Esophagus muscularis mucosa (tissue), 4 donors: ENCODE measurements at regions not wholly inside any gene's neighbourhood (a gene's known extent, or its start where the extent isn't known, plus 50 kb on each side); places are given as distances from the start of the nearest gene placed in this dataset.

ENCODE experiments used
- EP300 ChIP-seq: sonication (generic); formaldehyde crosslinking; IDR thresholded peaks from one replicate; pipeline ENCODE4 v1.6.1; 2017; ENCODE audit warnings: antibody characterized with exemption
- POLR2A ChIP-seq: fragments of 450-650 bp; IDR thresholded peaks from one replicate; pipeline ENCODE4 v1.6.1; 2017; ENCODE audit warnings: antibody characterized with exemption, moderate library complexity, mild to moderate bottlenecking, low read depth
- POLR2AphosphoS5 ChIP-seq, 2 donors: sonication (generic); formaldehyde crosslinking; IDR thresholded peaks; one replicate each; pipeline ENCODE4 v1.6.1; 2017; ENCODE audit warnings: antibody characterized with exemption in 2 of 2
- TF ChIP-seq, protein P1 (sequence below), 3 experiments: fragments of 200-600 bp in 2 of 3; fragments of 450-650 bp in 1 of 3; sonication (generic) in 2 of 3; IDR thresholded peaks; one replicate each; pipeline ENCODE4 v1.5.1; 2017 to 2019; ENCODE audit warnings: antibody characterized with exemption in 3 of 3, mild to moderate bottlenecking in 2 of 3, moderate library complexity in 1 of 3

DNA sequence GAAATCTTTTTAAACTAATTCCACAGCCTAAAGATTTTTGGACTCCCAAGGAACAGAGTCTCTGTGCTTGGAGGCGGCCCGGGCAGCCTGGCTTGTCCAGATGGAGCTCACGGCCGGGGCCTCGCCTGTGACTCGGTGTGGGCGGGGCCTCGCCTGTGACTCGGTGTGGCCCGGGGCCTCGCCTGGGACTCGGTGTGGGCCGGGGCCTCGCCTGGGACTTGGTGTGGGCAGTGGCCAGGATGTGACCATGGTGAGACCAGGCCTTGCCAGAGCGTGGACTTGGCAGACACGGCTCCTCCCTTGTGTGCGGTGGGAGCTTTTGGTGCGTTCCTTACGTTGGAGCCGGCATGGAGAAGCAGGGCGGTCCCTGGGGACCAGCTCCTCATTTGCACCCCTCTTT is 92.3 kb downstream of the METRNL start:
- TF ChIP-seq EP300 (no peak), POLR2A (no peak), POLR2AphosphoS5 (IDR thresholded peaks at IDR 0.05) (no peak)
- TF ChIP-seq, protein P1, sequence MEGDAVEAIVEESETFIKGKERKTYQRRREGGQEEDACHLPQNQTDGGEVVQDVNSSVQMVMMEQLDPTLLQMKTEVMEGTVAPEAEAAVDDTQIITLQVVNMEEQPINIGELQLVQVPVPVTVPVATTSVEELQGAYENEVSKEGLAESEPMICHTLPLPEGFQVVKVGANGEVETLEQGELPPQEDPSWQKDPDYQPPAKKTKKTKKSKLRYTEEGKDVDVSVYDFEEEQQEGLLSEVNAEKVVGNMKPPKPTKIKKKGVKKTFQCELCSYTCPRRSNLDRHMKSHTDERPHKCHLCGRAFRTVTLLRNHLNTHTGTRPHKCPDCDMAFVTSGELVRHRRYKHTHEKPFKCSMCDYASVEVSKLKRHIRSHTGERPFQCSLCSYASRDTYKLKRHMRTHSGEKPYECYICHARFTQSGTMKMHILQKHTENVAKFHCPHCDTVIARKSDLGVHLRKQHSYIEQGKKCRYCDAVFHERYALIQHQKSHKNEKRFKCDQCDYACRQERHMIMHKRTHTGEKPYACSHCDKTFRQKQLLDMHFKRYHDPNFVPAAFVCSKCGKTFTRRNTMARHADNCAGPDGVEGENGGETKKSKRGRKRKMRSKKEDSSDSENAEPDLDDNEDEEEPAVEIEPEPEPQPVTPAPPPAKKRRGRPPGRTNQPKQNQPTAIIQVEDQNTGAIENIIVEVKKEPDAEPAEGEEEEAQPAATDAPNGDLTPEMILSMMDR (IDR thresholded peaks at IDR 0.05) = no peak
